ENCODE measurements at regions not wholly inside any gene's neighbourhood (a gene's known extent, or its start where the extent isn't known, plus 50 kb on each side); places are given as distances from the start of the nearest gene placed in this dataset.

- Histone ChIP-seq H3K27me3 (ENCODE audit: insufficient read depth, low read depth, low read length) (no peaks in the 10 kb centered on the region), H3K36me3 (ENCODE audit: insufficient read depth, low read length) (no peaks in the 10 kb centered on the region), H3K27ac (ENCODE audit: low read length) (no peak overlapping the region), H3K4me3 (ENCODE audit: low read length) (no peak overlapping the region), H3K9me3 (ENCODE audit: low read length) (no peaks in the 10 kb centered on the region), H3K9ac (ENCODE audit: low read length) (no peak overlapping the region), H3F3A (ENCODE audit: insufficient read depth, low read length, poor library complexity, severe bottlenecking) (no peaks in the 10 kb centered on the region), H4K20me1 (ENCODE audit: insufficient read depth) (no peaks in the 10 kb centered on the region), H2AFZ (ENCODE audit: low read depth, low read length) (no peak overlapping the region), H3K79me2 (replicated peaks; ENCODE audit: insufficient read depth, low read length) (no peaks in the 10 kb centered on the region), H3K4me2 (ENCODE audit: low read length) (no peak overlapping the region), H3K9me2 (ENCODE audit: insufficient read depth, low read length) (peaks cover 4% of the 10 kb centered on the region)
- no peak for TF ChIP-seq REST (IDR thresholded peaks at IDR 0.05; ENCODE audit: borderline replicate concordance)
- TF ChIP-seq CTCF (IDR thresholded peaks at IDR 0.05; ENCODE audit: poor library complexity, severe bottlenecking): no peak
- no peak for TF ChIP-seq TAF1 (IDR thresholded peaks at IDR 0.05; ENCODE audit: low read depth)
- TF ChIP-seq POLR2AphosphoS5 (IDR thresholded peaks at IDR 0.05): no peak
- no peak for TF ChIP-seq EP300 (conservative IDR thresholded peaks at IDR 0.05; ENCODE audit: poor library complexity, severe bottlenecking)
- no peak for TF ChIP-seq MXI1 (conservative IDR thresholded peaks at IDR 0.05; ENCODE audit: poor library complexity, severe bottlenecking)
- TF ChIP-seq EZH2 (IDR thresholded peaks at IDR 0.05; ENCODE audit: borderline replicate concordance, insufficient read depth, low read length, poor library complexity, severe bottlenecking): no peak
- no peak for TF ChIP-seq SMC3 (conservative IDR thresholded peaks at IDR 0.05; ENCODE audit: poor library complexity)
- TF ChIP-seq RAD21 (conservative IDR thresholded peaks at IDR 0.05): no peak
Measured at GRCh38 chr3:187540847-187541246, 129.3 kb downstream of the SST start.

- TF ChIP-seq TAF1 (IDR thresholded peaks at IDR 0.05; ENCODE audit: low read depth) (no peak), POLR2AphosphoS5 (IDR thresholded peaks at IDR 0.05) (no peak)
- H3K9ac ChIP-seq (ENCODE audit: low read length): no peak overlapping the region
- H3K9me2 ChIP-seq (ENCODE audit: insufficient read depth, low read length): peaks cover 4% of the 10 kb centered on the region
- H3K79me2 ChIP-seq (replicated peaks; ENCODE audit: insufficient read depth, low read length): no peaks in the 10 kb centered on the region
- no peaks in the 10 kb centered on the region for H3K27me3 ChIP-seq (ENCODE audit: insufficient read depth, low read depth, low read length)
- H3K9me3 ChIP-seq (ENCODE audit: low read length): no peaks in the 10 kb centered on the region
- H3K4me3 ChIP-seq (ENCODE audit: low read length): no peak overlapping the region
- H4K20me1 ChIP-seq (ENCODE audit: insufficient read depth): no peaks in the 10 kb centered on the region
- no peaks in the 10 kb centered on the region for H3F3A ChIP-seq (ENCODE audit: insufficient read depth, low read length, poor library complexity, severe bottlenecking)
- no peak overlapping the region for H3K4me2 ChIP-seq (ENCODE audit: low read length)
- H3K36me3 ChIP-seq (ENCODE audit: insufficient read depth, low read length): no peaks in the 10 kb centered on the region
- no peak overlapping the region for H3K27ac ChIP-seq (ENCODE audit: low read length)
- H2AFZ ChIP-seq (ENCODE audit: low read depth, low read length): no peak overlapping the region
Measured at GRCh38 chr3:187536185-187536584, 134.0 kb downstream of the SST start.

- Histone ChIP-seq H3K4me2 (ENCODE audit: low read length) (no peak overlapping the region), H3K27me3 (ENCODE audit: insufficient read depth, low read depth, low read length) (no peaks in the 10 kb centered on the region), H3K4me3 (ENCODE audit: low read length) (no peak overlapping the region), H3K9ac (ENCODE audit: low read length) (no peak overlapping the region), H4K20me1 (ENCODE audit: insufficient read depth) (no peaks in the 10 kb centered on the region), H3K79me2 (replicated peaks; ENCODE audit: insufficient read depth, low read length) (no peaks in the 10 kb centered on the region), H3K9me3 (ENCODE audit: low read length) (no peaks in the 10 kb centered on the region), H3K36me3 (ENCODE audit: insufficient read depth, low read length) (no peaks in the 10 kb centered on the region), H2AFZ (ENCODE audit: low read depth, low read length) (no peak overlapping the region), H3F3A (ENCODE audit: insufficient read depth, low read length, poor library complexity, severe bottlenecking) (no peaks in the 10 kb centered on the region), H3K9me2 (ENCODE audit: insufficient read depth, low read length) (peaks cover 4% of the 10 kb centered on the region), H3K27ac (ENCODE audit: low read length) (no peak overlapping the region)
- TF ChIP-seq TAF1 (IDR thresholded peaks at IDR 0.05; ENCODE audit: low read depth): no peak
- no peak for TF ChIP-seq EP300 (conservative IDR thresholded peaks at IDR 0.05; ENCODE audit: poor library complexity, severe bottlenecking)
- TF ChIP-seq POLR2AphosphoS5 (IDR thresholded peaks at IDR 0.05): no peak
- TF ChIP-seq CTCF (IDR thresholded peaks at IDR 0.05; ENCODE audit: poor library complexity, severe bottlenecking): no peak
- TF ChIP-seq EZH2 (IDR thresholded peaks at IDR 0.05; ENCODE audit: borderline replicate concordance, insufficient read depth, low read length, poor library complexity, severe bottlenecking): no peak
- no peak for TF ChIP-seq REST (IDR thresholded peaks at IDR 0.05; ENCODE audit: borderline replicate concordance)
- no peak for TF ChIP-seq RAD21 (conservative IDR thresholded peaks at IDR 0.05)
- no peak for TF ChIP-seq MXI1 (conservative IDR thresholded peaks at IDR 0.05; ENCODE audit: poor library complexity, severe bottlenecking)
- no peak for TF ChIP-seq SMC3 (conservative IDR thresholded peaks at IDR 0.05; ENCODE audit: poor library complexity)
Measured at GRCh38 chr3:187533797-187534196, 136.4 kb downstream of the SST start.
